ENCODE measurements at regions not wholly inside any gene's neighbourhood (a gene's known extent, or its start where the extent isn't known, plus 50 kb on each side); places are given as distances from the start of the nearest gene placed in this dataset.

GRCh38 chr21:29991624-29992023, 51.8 kb upstream of the GRIK1 start:
- TF ChIP-seq CTCF (IDR thresholded peaks at IDR 0.05) (no peak), POLR2A (IDR thresholded peaks at IDR 0.05) (no peak)
